Renal cortical epithelial cell (primary cell): ENCODE measurements at regions not wholly inside any gene's neighbourhood (a gene's known extent, or its start where the extent isn't known, plus 50 kb on each side); places are given as distances from the start of the nearest gene placed in this dataset.

Experiments
- DNase-seq: peaks from one replicate; pipeline ENCODE4 v3.0.0-alpha.2; 2011; ENCODE audit warnings: low read depth

DNA sequence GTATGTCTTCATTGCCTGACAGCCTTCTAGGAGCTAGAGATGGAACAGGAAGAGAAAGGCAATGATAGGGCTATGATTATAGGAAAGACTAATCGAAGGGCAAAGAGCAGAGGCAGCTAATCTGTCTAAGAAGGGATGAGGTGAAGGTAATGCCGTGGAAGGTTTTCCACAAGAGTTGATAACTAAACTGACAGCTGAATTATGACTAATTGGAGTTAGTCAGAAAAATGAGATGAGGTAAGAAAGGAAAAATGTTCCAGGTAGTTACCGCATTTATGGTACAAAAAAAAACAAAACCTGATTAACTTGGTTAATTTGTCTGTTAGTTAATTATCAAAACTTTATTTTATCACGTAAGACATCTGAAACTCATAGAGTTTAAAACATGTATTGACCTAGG lies 260.3 kb downstream of the SLITRK6 start:
- no peak for DNase-seq

DNA sequence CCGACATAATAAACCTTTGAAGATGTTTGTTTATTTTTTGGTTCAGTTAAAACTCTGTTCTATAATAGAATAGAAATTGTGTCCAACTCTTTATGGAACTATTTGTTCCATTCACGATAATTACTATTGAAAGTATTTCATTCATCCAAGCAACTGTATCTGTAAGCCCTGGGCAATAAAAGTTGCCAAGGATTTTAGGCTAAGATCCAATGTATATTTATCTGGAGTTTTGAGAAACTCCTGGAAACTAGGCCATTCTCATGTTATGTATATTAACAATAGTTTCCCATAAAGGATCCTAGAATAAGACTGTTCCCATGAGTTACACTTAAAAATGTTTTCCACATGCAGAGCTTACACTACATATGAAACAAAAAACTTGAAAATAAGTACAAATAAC lies 261.6 kb downstream of the SLITRK6 start:
- DNase-seq, result no peak

GRCh38 chr13:85536706-85537105 lies 262.5 kb downstream of the SLITRK6 start:
- no peak for DNase-seq

- DNase-seq, result no peak
Observed at GRCh38 chr13:85535316-85536084, 263.7 kb downstream of the SLITRK6 start.

DNA sequence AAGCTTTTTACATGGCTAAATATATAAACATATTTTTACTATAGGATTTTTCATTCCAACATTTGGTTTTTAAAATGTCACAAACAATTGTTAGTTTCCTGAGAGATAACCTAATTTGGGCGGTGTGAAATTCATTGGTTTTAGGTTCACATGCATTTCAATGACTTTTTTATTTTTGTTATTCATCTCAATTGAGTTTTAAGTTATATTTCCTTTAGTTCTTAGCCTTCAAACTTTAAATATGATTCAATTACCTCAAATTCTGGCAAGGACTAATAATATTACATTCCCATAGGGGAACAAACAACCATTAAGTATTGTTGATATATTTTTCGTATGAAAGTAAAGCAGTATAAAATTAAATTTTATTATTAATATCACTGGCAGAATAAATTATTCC lies 265.3 kb downstream of the SLITRK6 start:
- no peak for DNase-seq

DNA sequence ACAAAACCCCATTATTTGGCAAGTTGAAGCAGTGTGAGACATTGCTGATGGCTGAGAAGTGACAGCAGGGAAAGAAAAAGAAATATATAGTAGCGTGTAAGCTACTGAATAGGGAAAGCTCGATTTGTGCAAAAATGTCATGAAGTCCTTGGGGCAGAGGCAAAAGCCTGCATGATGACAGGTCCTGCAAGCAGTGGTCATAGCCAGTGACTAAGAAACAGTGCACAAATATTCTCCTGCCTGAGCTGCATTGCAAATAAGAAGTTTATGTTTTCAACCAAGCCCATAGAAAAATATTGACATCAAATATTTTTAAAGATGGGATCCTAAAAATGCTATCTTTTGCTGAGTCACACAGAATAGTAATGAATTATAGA lies 270.0 kb downstream of the SLITRK6 start:
- DNase-seq, result no peak

GRCh38 chr13:85528491-85529217 lies 270.6 kb downstream of the SLITRK6 start:
- no peak for DNase-seq

- DNase-seq, result no peak
Observed at GRCh38 chr13:85527316-85527715, 271.9 kb downstream of the SLITRK6 start.

DNA sequence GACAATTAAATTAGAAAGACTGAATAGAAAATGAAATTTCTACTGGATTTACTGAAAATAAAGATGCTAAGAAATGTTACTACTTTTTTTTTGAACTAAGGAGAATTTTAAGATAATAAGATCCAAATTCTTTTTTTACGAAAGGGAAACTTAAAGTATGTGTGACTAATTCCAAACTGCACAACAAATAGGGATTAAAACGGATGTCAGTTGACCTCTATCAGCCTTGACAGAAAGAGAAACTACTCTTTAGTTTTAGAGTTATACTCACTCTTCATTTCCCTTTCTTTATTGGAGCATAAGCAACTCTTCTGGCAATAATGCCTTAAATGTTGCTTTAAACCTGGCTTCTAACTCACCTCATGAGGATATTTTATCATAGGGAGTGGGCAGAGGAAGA lies 273.8 kb downstream of the SLITRK6 start:
- no peak for DNase-seq

DNA sequence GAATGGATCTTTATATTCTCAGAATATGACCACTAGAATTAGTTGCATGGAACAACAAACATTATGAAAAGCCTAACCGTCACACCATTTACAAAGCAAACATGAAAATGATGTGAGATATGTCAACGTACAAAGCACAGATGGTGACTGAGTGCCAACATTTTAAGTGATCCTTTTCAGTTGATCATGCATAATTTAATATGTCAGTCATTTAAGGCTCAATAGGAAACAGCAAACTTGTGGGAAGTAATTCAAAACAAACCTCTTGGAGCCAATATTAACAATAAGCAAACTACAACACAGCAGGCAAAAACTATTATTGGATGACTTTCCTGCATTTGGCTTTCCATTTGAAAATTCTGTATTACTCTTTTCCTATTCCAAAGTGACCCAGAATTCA lies 277.6 kb downstream of the SLITRK6 start:
- no peak for DNase-seq

DNA sequence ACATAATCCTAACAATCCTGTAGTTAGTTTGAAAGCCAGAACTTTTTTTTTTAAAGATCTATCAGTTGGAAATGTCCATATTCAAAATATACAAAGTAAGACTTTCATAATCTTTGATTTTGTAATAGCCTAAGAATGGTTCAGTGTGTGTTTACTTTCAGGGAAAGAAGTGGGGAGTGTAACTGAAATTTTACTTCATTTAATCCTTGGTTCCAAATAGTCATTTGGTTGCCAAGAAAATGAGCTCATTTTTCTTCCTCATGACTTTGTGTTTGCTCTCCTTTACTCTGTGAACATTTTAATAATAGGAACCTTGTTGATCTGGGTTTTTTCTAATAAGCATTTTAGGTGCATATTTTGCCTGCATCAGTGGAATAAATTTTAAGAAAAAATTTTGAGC lies 278.8 kb downstream of the SLITRK6 start:
- DNase-seq, result no peak

DNA sequence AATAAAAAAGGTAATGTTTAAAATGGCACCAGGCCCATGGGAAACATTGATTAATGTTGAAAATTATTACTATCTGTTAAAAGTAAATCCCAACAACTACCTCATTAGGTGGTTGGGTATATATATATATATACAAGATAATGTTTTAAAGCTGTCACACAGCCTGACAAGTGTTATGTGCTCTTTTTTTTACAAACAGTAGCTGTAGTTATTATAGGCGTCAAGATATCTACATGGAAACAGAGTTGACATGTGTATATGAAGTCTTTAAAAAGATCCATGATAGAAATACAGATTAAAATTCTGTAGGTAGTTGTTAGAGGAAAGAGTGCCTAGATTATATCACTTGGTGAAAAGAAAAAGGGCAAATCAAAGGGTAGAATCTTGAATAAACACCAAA lies 279.9 kb downstream of the SLITRK6 start:
- DNase-seq, result no peak

DNA sequence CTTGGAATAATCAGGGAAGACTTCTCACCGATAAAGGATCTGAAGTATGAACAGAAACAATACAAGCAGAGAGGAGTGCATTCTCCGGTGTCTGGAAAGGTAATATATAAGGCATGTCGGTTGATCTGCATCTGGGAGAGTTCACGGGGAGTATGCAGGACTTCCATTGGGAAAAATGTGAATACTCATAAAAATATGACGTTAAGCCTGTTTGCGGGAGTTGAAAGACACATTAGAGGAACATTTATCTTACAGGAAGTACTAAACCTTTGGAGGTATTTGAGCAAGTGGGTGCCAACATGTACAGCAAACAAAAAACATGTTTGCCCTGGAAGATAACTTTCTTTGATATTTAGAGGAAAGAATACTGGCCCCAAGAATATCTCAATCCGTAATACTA lies 286.8 kb downstream of the SLITRK6 start:
- no peak for DNase-seq

DNA sequence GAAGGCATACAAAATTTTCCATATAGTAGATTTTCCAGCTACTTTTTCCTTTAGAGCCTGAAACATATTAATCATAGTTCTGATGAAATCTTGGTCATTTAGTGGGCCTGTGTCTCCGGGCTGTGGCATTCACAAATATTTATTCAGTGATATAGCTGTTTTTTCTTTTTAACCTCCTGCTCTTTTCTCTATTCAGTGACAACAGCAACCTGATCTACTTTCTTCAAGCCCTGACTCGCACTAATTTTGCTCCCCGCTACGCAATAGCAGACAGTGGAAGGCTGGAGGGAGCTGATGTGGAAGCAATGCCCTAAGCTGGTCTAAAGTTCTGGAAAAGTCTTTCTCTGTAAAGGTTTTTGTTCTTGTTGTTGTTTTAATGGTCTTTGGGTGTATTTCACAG lies 289.7 kb downstream of the SLITRK6 start:
- no peak for DNase-seq

GRCh38 chr13:85508683-85509329 lies 290.4 kb downstream of the SLITRK6 start:
- DNase-seq, result no peak

GRCh38 chr13:85503797-85504196 lies 295.4 kb downstream of the SLITRK6 start:
- DNase-seq, result no peak

DNA sequence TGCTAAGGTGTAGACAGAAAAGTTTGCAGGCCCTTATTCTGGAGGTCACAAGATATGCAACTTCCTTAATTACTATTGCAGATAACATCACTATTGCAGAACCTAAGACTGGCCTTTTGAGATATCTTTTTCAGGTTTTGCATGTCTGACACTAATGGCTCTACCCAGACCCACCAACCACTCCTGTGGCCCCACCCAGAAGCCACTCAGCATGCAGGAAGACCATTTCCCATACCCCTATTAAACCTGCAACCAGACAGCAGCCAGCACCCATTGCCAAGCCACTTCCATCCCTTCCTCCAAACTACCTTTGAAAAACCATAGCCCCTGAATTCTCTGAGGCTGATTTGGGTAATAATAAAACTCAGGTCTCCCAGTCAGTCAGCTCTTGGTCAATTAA lies 297.6 kb downstream of the SLITRK6 start:
- no peak for DNase-seq

- DNase-seq, result no peak
Observed at GRCh38 chr13:85500696-85501256, 298.4 kb downstream of the SLITRK6 start.

DNA sequence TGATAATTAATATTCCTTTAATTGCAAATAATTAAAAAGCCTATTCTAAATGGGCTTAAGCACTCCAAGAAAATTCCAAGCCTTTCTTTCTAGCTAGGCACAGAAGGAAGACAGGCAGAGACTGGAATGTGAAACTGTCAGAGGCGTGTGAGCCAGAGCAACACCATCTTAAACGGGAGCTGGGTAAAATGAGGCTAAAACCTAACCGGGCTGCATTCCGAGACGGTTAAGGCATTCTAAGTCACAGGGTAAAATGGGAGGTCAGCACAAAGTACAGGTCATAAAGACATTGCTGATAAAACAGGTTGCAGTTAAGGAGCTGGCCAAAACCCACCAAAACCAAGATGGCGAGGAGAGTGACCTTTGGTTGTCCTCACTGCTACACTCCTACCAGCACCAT lies 300.4 kb downstream of the SLITRK6 start:
- no peak for DNase-seq

GRCh38 chr13:85497652-85498051 lies 301.6 kb downstream of the SLITRK6 start:
- no peak for DNase-seq

GRCh38 chr13:85492283-85492682 lies 306.9 kb downstream of the SLITRK6 start:
- DNase-seq, result no peak

- no peak for DNase-seq
Observed at GRCh38 chr13:85486663-85487062, 312.6 kb downstream of the SLITRK6 start.

DNA sequence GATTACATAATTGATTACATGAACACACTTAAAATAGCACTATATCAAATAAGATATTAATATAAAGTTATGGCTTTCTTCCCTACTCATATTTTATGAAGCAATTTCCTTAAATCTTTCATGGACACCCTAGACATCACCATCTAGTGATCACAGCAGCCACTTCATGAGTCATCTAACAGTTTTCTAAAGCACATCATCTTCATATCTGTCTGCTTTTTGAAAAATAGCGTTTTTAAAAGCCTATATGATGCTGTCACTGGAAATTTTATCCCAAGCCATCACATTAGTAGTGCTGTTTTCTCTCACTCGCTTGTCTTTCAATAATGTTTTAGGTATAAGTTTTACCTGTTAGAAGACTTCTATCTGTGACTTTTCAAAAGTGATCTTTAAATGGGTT lies 326.1 kb downstream of the SLITRK6 start:
- DNase-seq, result no peak
